ENCODE measurements at regions not wholly inside any gene's neighbourhood (a gene's known extent, or its start where the extent isn't known, plus 50 kb on each side); places are given as distances from the start of the nearest gene placed in this dataset.
A peak's percentile ranks its signal among the peaks of the same experiment; 100 is the strongest.
"Not testable (repeated sequence)": the region's sequence is repeated elsewhere in the genome, so short reads cannot be mapped to it uniquely, and the experiment has no call there.

GRCh38 chr17:6373599-6373998 is 61.3 kb downstream of the AIPL1 start:
- H3K4me1 ChIP-seq (replicated peaks in 1 of 2) = peaks cover 0 to 15% of the 10 kb centered on the region in 2 donors
- WGBS, 10 experiments = 31 to 93% (median 79%) methylated on average over 2 to 4 of the region's 4 CpGs; no CpG with 5 or more reads in 4 of the 10 experiments
- in situ Hi-C loops (cut with MboI; ENCODE audit: low pct_unique_long_range_greater_than_20kb in 2 of 9, low sequenced_read_pairs in 9 of 9, unreplicated experiment in 9 of 9); H3K27ac ChIP-seq; ATAC-seq (replicated peaks in 6 of 8); H3K4me3 ChIP-seq: not testable (repeated sequence)

- no peak for ATAC-seq (replicated peaks in 6 of 8)
- Histone ChIP-seq H3K4me1 (replicated peaks in 1 of 2) (no peaks in the 10 kb centered on the region), H3K4me3 (no peak overlapping the region), H3K27ac (no peak overlapping the region)
- WGBS, 10 experiments = 6 to 69% (median 41%) methylated on average over 1 to 2 of the region's 2 CpGs; no CpG with 5 or more reads in 6 of the 10 experiments
- in situ Hi-C loops (cut with MboI; ENCODE audit: low pct_unique_long_range_greater_than_20kb in 2 of 9, low sequenced_read_pairs in 9 of 9, unreplicated experiment in 9 of 9) = no loop called here
Observed at GRCh38 chr17:6366221-6366666, 68.7 kb downstream of the AIPL1 start.

DNA sequence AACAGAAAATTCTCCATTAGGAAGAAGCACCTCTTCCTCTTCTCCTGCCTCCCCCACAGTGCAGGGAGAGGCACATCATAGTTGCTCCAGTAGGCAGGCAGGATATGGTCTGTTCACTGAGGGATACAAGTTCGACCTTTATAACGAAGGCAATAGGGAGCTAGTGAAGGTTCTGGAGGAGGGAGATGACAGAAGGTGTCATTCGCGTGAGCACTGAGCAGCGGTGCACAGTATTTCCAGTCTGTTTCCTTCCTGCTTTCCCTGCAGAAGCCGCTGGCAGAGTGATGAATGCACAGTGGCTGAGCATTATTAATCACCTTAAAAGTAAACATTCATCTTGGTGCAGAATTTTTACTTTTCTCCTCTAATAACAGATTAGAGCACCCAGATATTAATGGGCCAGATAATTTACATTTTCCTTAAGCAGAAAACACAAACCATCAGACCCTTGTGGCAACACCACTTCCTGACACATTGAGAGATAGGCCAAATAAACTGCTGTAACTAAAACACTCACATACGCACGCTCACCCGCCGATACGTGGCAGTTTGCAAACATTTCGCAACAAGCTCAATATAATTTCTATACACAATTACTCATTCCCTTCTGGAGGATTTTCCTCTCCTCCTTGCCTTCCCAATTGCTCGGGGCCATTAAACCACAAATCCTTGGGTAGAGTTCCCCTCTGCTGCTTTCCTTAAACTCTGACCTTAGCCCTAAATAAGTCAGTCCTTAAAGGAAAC is 69.5 kb downstream of the AIPL1 start:
- no peak overlapping the region for H3K27ac ChIP-seq
- no peaks in the 10 kb centered on the region for H3K4me1 ChIP-seq (replicated peaks in 1 of 2)
- in situ Hi-C loops (cut with MboI; ENCODE audit: low pct_unique_long_range_greater_than_20kb in 2 of 9, low sequenced_read_pairs in 9 of 9, unreplicated experiment in 9 of 9) = no loop called here
- ATAC-seq (replicated peaks in 6 of 8) = no peak
- WGBS, 10 experiments = 0 to 92% (median 72%) methylated on average over 1 to 10 of the region's 13 CpGs; no CpG with 5 or more reads in 2 of the 10 experiments
- no peak overlapping the region for H3K4me3 ChIP-seq

- 0 to 100% (median 80%) methylated on average over 1 to 5 of the region's 5 CpGs; no CpG with 5 or more reads in 2 of the 10 experiments for whole genome bisulfite sequencing, 10 experiments
Observed at GRCh38 chr17:6361733-6362132, 73.2 kb downstream of the AIPL1 start.

GRCh38 chr17:6358131-6358530 is 76.8 kb downstream of the AIPL1 start:
- Histone ChIP-seq H3K4me3 (no peak overlapping the region), H3K27ac (no peak overlapping the region), H3K4me1 (replicated peaks in 1 of 2) (no peaks in the 10 kb centered on the region)
- no peak for ATAC-seq (replicated peaks in 6 of 8)
- in situ Hi-C loops (cut with MboI; ENCODE audit: low pct_unique_long_range_greater_than_20kb in 2 of 9, low sequenced_read_pairs in 9 of 9, unreplicated experiment in 9 of 9) = no loop called here
- 0 to 100% (median 86%) methylated on average over 1 to 3 of the region's 3 CpGs; no CpG with 5 or more reads in 1 of the 10 experiments for WGBS, 10 experiments

More at GRCh38 chr17:6361733-6362132, 73.2 kb downstream of the AIPL1 start:
- H3K4me3 ChIP-seq = no peak overlapping the region
- in situ Hi-C loops (cut with MboI; ENCODE audit: low pct_unique_long_range_greater_than_20kb in 2 of 9, low sequenced_read_pairs in 9 of 9, unreplicated experiment in 9 of 9) = no loop called here
- ATAC-seq (replicated peaks in 6 of 8) = no peak
- H3K4me1 ChIP-seq (replicated peaks in 1 of 2) = no peaks in the 10 kb centered on the region
- H3K27ac ChIP-seq = no peak overlapping the region

- no peaks in the 10 kb centered on the region for H3K4me1 ChIP-seq (replicated peaks in 1 of 2)
- peak in 2 of 8 experiments; percentile 54 to 57 for ATAC-seq (replicated peaks in 6 of 8)
- WGBS, 10 experiments = 5 to 100% (median 29%) methylated on average over 1 to 4 of the region's 4 CpGs; no CpG with 5 or more reads in 2 of the 10 experiments
- no peak overlapping the region for H3K4me3 ChIP-seq
- no peak overlapping the region for H3K27ac ChIP-seq
- in situ Hi-C loops (cut with MboI; ENCODE audit: low pct_unique_long_range_greater_than_20kb in 2 of 9, low sequenced_read_pairs in 9 of 9, unreplicated experiment in 9 of 9) = no loop called here
Observed at GRCh38 chr17:6356562-6356961, 78.4 kb downstream of the AIPL1 start.

DNA sequence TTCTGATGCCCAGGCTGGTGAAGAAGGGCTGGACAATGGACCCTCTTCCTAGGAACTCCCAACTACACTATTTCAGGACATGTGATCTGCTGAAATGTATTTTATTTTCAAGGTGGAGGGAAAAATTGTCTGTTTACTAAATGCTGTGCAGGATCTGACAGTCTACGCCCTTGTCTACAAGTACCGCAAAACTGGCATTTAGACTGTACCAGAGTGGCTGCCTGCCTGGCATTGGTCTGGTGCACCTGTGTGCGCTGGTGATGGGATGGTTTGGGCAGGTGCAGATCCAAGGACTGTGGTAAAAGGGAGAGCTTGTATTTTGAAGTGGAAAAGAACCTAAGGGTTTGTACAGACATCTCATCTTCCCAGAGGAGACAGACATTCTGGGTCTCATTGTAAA is 79.7 kb downstream of the AIPL1 start:
- ATAC-seq (replicated peaks in 6 of 8) = no peak
- Histone ChIP-seq H3K4me3 (no peak overlapping the region), H3K4me1 (replicated peaks in 1 of 2) (no peaks in the 10 kb centered on the region), H3K27ac (no peak overlapping the region)
- 0 to 100% (median 56%) methylated on average over 1 to 3 of the region's 3 CpGs; no CpG with 5 or more reads in 3 of the 10 experiments for WGBS, 10 experiments
- in situ Hi-C loops (cut with MboI; ENCODE audit: low pct_unique_long_range_greater_than_20kb in 2 of 9, low sequenced_read_pairs in 9 of 9, unreplicated experiment in 9 of 9) = no loop called here

DNA sequence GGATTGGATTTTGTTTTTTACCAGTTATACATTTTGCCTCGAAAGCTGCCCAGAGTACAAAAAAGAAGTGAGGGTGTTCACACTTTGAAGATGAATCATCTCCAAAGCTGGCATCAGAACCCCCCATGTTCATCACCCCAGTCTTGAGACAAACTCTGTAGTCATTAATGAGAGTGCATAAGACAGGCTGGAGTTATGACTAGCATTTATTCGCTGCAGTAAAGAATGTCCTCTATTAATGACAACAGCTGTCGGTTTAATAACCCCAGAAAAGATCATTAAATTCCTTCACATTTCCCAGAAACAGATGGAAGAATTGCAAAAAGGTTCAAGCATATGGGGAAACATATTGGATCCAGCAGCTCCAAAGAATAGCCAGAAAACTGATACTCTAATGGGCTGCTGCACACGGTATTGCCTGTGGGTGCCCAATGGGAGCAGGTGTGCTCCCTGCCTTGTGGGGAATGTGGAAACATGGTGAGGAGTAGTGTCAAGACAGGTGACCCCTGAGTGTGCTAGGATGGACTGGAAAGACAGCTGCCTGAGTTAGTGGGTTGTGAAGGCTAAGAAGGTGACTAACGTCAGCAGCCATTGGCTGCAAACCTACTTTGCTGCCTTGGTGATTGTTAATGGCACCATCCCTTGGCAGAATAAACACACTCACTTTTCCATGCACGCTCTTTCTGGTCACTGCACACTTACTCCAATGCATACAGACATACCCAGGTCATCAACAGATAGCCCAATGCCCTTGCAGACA is 81.9 kb downstream of the AIPL1 start:
- WGBS, 10 experiments = 0 to 88% (median 70%) methylated on average over 1 to 6 of the region's 6 CpGs; no CpG with 5 or more reads in 1 of the 10 experiments
- Histone ChIP-seq H3K4me1 (replicated peaks in 1 of 2) (peaks cover 0 to 2% of the 10 kb centered on the region in 2 donors), H3K4me3 (no peak overlapping the region), H3K27ac (no peak overlapping the region)
- ATAC-seq (replicated peaks in 6 of 8) = no peak
- in situ Hi-C loops (cut with MboI; ENCODE audit: low pct_unique_long_range_greater_than_20kb in 2 of 9, low sequenced_read_pairs in 9 of 9, unreplicated experiment in 9 of 9) = no loop called here

- 36 to 96% (median 80%) methylated on average over 1 to 3 of the region's 3 CpGs; no CpG with 5 or more reads in 5 of the 10 experiments for WGBS, 10 experiments
- Histone ChIP-seq H3K4me1 (replicated peaks in 1 of 2) (peaks cover 0 to 2% of the 10 kb centered on the region in 2 donors), H3K4me3 (no peak overlapping the region), H3K27ac (no peak overlapping the region)
- no peak for ATAC-seq (replicated peaks in 6 of 8)
- in situ Hi-C loops (cut with MboI; ENCODE audit: low pct_unique_long_range_greater_than_20kb in 2 of 9, low sequenced_read_pairs in 9 of 9, unreplicated experiment in 9 of 9) = no loop called here
Observed at GRCh38 chr17:6352016-6352415, 82.9 kb downstream of the AIPL1 start.

- WGBS, 10 experiments = 66 to 100% (median 95%) methylated on average over 2 to 4 of the region's 5 CpGs; no CpG with 5 or more reads in 5 of the 10 experiments
- in situ Hi-C loops (cut with MboI; ENCODE audit: low pct_unique_long_range_greater_than_20kb in 2 of 9, low sequenced_read_pairs in 9 of 9, unreplicated experiment in 9 of 9) = no loop called here
- H3K27ac ChIP-seq = no peak overlapping the region
- H3K4me1 ChIP-seq (replicated peaks in 1 of 2) = peaks cover 0 to 2% of the 10 kb centered on the region in 2 donors
- ATAC-seq (replicated peaks in 6 of 8) = no peak
- H3K4me3 ChIP-seq = no peak overlapping the region
Observed at GRCh38 chr17:6350806-6351205, 84.1 kb downstream of the AIPL1 start.

- no peak for ATAC-seq (replicated peaks in 6 of 8)
- in situ Hi-C loops (cut with MboI; ENCODE audit: low pct_unique_long_range_greater_than_20kb in 2 of 9, low sequenced_read_pairs in 9 of 9, unreplicated experiment in 9 of 9) = no loop called here
- Histone ChIP-seq H3K27ac (no peak overlapping the region), H3K4me3 (no peak overlapping the region), H3K4me1 (replicated peaks in 1 of 2) (peaks cover 0 to 2% of the 10 kb centered on the region in 2 donors)
- WGBS, 10 experiments = 0 to 100% (median 83%) methylated on average over 1 to 9 of the region's 9 CpGs; no CpG with 5 or more reads in 1 of the 10 experiments
Observed at GRCh38 chr17:6348891-6349290, 86.0 kb downstream of the AIPL1 start.

DNA sequence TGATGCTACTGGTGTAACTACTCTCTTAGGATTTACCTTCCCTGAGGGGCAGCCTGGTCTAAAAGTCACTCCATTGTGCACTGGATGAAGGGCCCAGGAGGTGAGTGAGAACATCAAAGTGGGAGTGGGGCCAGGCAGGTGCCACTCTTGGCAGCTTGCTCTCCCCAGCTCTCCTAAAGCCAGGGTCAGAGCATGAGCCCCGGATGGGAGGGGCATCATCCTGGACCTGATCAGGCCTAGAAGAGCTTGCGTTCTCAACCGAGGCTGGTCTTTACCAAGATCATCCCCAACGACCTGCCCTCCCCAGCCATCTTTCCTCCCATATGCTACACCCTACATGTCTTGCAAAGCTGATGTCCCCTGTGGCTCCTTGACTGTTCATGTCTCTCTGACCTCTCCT is 87.1 kb downstream of the AIPL1 start:
- Histone ChIP-seq H3K4me3 (no peak overlapping the region), H3K4me1 (replicated peaks in 1 of 2) (peaks cover 0 to 2% of the 10 kb centered on the region in 2 donors), H3K27ac (no peak overlapping the region)
- ATAC-seq (replicated peaks in 6 of 8) = no peak
- in situ Hi-C loops (cut with MboI; ENCODE audit: low pct_unique_long_range_greater_than_20kb in 2 of 9, low sequenced_read_pairs in 9 of 9, unreplicated experiment in 9 of 9) = no loop called here
- WGBS, 10 experiments = 15 to 100% (median 51%) methylated on average over 1 to 3 of the region's 4 CpGs; no CpG with 5 or more reads in 4 of the 10 experiments

- in situ Hi-C loops (cut with MboI; ENCODE audit: low pct_unique_long_range_greater_than_20kb in 2 of 9, low sequenced_read_pairs in 9 of 9, unreplicated experiment in 9 of 9) = no loop called here
- ATAC-seq (replicated peaks in 6 of 8) = no peak
- 0 to 80% methylated on average over 1 of the region's 2 CpGs; no CpG with 5 or more reads in 8 of the 10 experiments for whole genome bisulfite sequencing, 10 experiments
Observed at GRCh38 chr17:6346986-6347385, 87.9 kb downstream of the AIPL1 start.

More at GRCh38 chr17:6346986-6347385, 87.9 kb downstream of the AIPL1 start:
- Histone ChIP-seq H3K27ac (no peak overlapping the region), H3K4me3 (no peak overlapping the region), H3K4me1 (replicated peaks in 1 of 2) (peaks cover 0 to 2% of the 10 kb centered on the region in 2 donors)

Measured in motor neuron (in vitro differentiated cells).